OCI-LY1 (cell line): ENCODE measurements at regions not wholly inside any gene's neighbourhood (a gene's known extent, or its start where the extent isn't known, plus 50 kb on each side); places are given as distances from the start of the nearest gene placed in this dataset.

Experiments
- H2AFZ ChIP-seq: fragments of 200-600 bp; sonication (generic), shearing (Covaris generic); 2 replicates; pipeline ENCODE4 v1.6.0; 2014; ENCODE audit warnings: antibody characterized with exemption, mild to moderate bottlenecking, low read length
- H3F3A ChIP-seq: fragments of 200-600 bp; sonication (generic), shearing (Covaris generic); 2 replicates; pipeline ENCODE4 v1.6.0; 2014; ENCODE audit warnings: mild to moderate bottlenecking, antibody characterized with exemption, low read length, moderate library complexity; ENCODE audit not compliant: insufficient read depth
- H3K27ac ChIP-seq: fragments of 200-600 bp; sonication (generic); 2 replicates; pipeline ENCODE4 v1.5.1; 2014; ENCODE audit warnings: low read length, mixed run types, mild to moderate bottlenecking, low read depth; ENCODE audit not compliant: poor library complexity, severe bottlenecking
- H3K27me3 ChIP-seq: fragments of 200-600 bp; sonication (generic); 2 replicates; pipeline ENCODE4 v1.6.0; 2014; ENCODE audit warnings: antibody characterized with exemption, mild to moderate bottlenecking, low read length, moderate library complexity; ENCODE audit not compliant: insufficient read depth
- H3K36me3 ChIP-seq: fragments of 200-600 bp; sonication (generic); 2 replicates; pipeline ENCODE4 v1.6.1; 2014; ENCODE audit warnings: mild to moderate bottlenecking, antibody characterized with exemption, low read length, moderate library complexity, mixed read lengths; ENCODE audit not compliant: insufficient read depth
- H3K4me1 ChIP-seq: fragments of 200-600 bp; sonication (generic); 2 replicates; pipeline ENCODE4 v1.5.1; 2014; ENCODE audit warnings: mild to moderate bottlenecking, low read length, moderate library complexity; ENCODE audit not compliant: insufficient read depth, severe bottlenecking
- H3K4me2 ChIP-seq: fragments of 200-600 bp; sonication (generic), shearing (Covaris generic); 2 replicates; pipeline ENCODE4 v1.6.1; 2014; ENCODE audit warnings: low read length
- H3K4me3 ChIP-seq: fragments of 200-600 bp; sonication (generic); 2 replicates; pipeline ENCODE4 v1.5.1; 2014; ENCODE audit warnings: low read length, low read depth, mild to moderate bottlenecking, mixed read lengths; ENCODE audit not compliant: poor library complexity, severe bottlenecking
- H3K79me2 ChIP-seq: fragments of 200-600 bp; shearing (Covaris generic); 2 replicates; pipeline ENCODE4 v1.6.1; 2016; ENCODE audit warnings: mixed run types, low read length, mixed read lengths; ENCODE audit not compliant: insufficient read depth
- H3K9ac ChIP-seq: fragments of 200-600 bp; sonication (generic), shearing (Covaris generic); 2 replicates; pipeline ENCODE4 v1.6.1; 2014; ENCODE audit warnings: mild to moderate bottlenecking, low read length, mixed read lengths
- H3K9me2 ChIP-seq: fragments of 200-600 bp; sonication (generic), shearing (Covaris generic); 2 replicates; pipeline ENCODE4 v1.6.1; 2014; ENCODE audit warnings: low read depth, mild to moderate bottlenecking, low read length, mixed read lengths
- H3K9me3 ChIP-seq: fragments of 200-600 bp; shearing (Covaris generic); 2 replicates; pipeline ENCODE4 v1.6.1; 2014; ENCODE audit warnings: low read length, mixed read lengths
- H4K20me1 ChIP-seq: fragments of 200-600 bp; sonication (generic), shearing (Covaris generic); 2 replicates; pipeline ENCODE4 v1.6.0; 2016; ENCODE audit warnings: mild to moderate bottlenecking, low read length; ENCODE audit not compliant: insufficient read depth
- EZH2 ChIP-seq: fragments of 200-600 bp; sonication (generic), shearing (Covaris generic); IDR thresholded peaks from 2 replicates; pipeline ENCODE4 v1.8.0; 2017; ENCODE audit warnings: borderline replicate concordance, mixed run types, mild to moderate bottlenecking, antibody characterized with exemption, low read length, moderate library complexity, mixed read lengths
- TF ChIP-seq, protein P1 (sequence below): fragments of 200-600 bp; sonication (generic), shearing (Covaris generic); IDR thresholded peaks from 2 replicates; pipeline ENCODE4 v1.5.1; 2017; ENCODE audit warnings: mild to moderate bottlenecking, antibody characterized with exemption, low read length, moderate library complexity, mixed read lengths

DNA sequence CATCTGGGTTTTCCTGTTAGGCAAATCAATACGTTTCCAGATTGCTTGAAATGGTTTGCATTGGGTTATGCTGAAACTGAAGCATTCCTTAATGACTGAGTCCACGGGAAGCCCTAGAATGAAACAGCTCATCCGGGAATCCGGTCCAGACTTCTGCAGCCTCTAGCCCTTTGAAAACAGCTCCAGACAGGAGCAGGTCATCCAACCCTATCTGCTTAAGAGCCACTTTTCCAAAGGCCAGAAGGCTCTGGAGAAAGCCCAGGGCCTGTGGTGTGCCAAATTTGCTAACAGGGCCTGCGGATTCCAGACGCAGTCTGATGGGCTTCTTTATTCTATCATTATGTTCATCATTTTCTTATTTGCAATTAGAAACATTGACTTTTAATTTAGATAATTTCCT lies 265.4 kb downstream of the SKIDA1 start:
- H3K4me2 ChIP-seq, result no peak overlapping the region
- no peaks in the 10 kb centered on the region for H4K20me1 ChIP-seq
- H3K27ac ChIP-seq, result no peak overlapping the region
- H3K9me3 ChIP-seq, result no peaks in the 10 kb centered on the region
- H3K27me3 ChIP-seq, result no peaks in the 10 kb centered on the region
- no peaks in the 10 kb centered on the region for H3K9me2 ChIP-seq
- no peaks in the 10 kb centered on the region for H3F3A ChIP-seq
- H3K4me1 ChIP-seq, result no peaks in the 10 kb centered on the region
- H3K4me3 ChIP-seq, result no peak overlapping the region
- no peaks in the 10 kb centered on the region for H3K79me2 ChIP-seq
- TF ChIP-seq EZH2, result no peak
- TF ChIP-seq, protein P1, sequence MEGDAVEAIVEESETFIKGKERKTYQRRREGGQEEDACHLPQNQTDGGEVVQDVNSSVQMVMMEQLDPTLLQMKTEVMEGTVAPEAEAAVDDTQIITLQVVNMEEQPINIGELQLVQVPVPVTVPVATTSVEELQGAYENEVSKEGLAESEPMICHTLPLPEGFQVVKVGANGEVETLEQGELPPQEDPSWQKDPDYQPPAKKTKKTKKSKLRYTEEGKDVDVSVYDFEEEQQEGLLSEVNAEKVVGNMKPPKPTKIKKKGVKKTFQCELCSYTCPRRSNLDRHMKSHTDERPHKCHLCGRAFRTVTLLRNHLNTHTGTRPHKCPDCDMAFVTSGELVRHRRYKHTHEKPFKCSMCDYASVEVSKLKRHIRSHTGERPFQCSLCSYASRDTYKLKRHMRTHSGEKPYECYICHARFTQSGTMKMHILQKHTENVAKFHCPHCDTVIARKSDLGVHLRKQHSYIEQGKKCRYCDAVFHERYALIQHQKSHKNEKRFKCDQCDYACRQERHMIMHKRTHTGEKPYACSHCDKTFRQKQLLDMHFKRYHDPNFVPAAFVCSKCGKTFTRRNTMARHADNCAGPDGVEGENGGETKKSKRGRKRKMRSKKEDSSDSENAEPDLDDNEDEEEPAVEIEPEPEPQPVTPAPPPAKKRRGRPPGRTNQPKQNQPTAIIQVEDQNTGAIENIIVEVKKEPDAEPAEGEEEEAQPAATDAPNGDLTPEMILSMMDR, result no peak
- no peak overlapping the region for H2AFZ ChIP-seq
- no peak overlapping the region for H3K9ac ChIP-seq
- H3K36me3 ChIP-seq, result no peaks in the 10 kb centered on the region

DNA sequence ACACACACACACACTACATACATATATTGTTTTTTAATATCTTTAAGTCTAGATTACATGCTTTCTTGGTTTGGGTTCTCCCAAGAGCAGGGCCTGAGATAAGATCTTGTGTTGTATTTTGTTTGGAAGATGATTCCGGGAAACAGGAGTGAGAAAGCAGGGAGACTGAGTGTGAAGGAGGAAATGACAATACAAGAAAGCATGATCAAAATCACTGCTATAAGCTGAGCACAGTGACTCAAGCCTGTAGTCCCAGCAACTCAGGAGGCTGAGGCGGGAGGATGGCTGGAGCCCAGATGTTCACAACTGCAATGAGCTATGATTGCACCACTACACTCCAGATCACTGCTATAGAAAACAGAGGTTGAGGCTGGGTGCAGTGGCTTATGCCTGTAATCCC lies 267.6 kb downstream of the SKIDA1 start:
- H3K27ac ChIP-seq, result no peak overlapping the region
- no peak for TF ChIP-seq EZH2
- TF ChIP-seq, protein P1, result no peak
- no peaks in the 10 kb centered on the region for H3K9me2 ChIP-seq
- no peak overlapping the region for H3K4me2 ChIP-seq
- no peaks in the 10 kb centered on the region for H4K20me1 ChIP-seq
- no peaks in the 10 kb centered on the region for H3K79me2 ChIP-seq
- no peak overlapping the region for H3K4me3 ChIP-seq
- no peaks in the 10 kb centered on the region for H3K9me3 ChIP-seq
- no peaks in the 10 kb centered on the region for H3K36me3 ChIP-seq
- H3K27me3 ChIP-seq, result no peaks in the 10 kb centered on the region
- no peaks in the 10 kb centered on the region for H3F3A ChIP-seq
- no peak overlapping the region for H2AFZ ChIP-seq
- no peak overlapping the region for H3K9ac ChIP-seq
- H3K4me1 ChIP-seq, result no peaks in the 10 kb centered on the region

DNA sequence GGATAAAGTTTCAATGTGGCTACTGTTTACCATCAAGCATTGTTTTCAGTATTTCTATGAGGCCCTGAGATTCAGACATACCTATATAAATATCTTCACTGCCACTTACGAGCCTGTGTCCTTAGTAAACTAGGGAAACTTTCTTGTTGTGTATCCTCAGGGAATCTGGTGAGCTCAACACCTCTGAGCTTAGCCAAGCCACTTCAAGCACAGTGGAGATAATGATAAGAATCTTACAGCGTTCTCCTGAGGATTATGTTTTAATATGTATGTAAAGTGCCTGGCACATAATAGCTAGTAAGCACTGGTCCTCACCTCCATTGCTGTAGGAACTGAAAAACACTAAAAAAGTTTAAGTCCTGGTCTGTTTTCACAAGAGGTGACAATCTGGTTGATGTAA lies 268.3 kb downstream of the SKIDA1 start:
- no peak overlapping the region for H3K4me2 ChIP-seq
- no peaks in the 10 kb centered on the region for H3K4me1 ChIP-seq
- H3K9me3 ChIP-seq, result no peaks in the 10 kb centered on the region
- no peak overlapping the region for H3K27ac ChIP-seq
- H3K27me3 ChIP-seq, result no peaks in the 10 kb centered on the region
- H3K36me3 ChIP-seq, result no peaks in the 10 kb centered on the region
- no peaks in the 10 kb centered on the region for H3K9me2 ChIP-seq
- TF ChIP-seq, protein P1, result no peak
- no peak for TF ChIP-seq EZH2
- H2AFZ ChIP-seq, result no peak overlapping the region
- H3K9ac ChIP-seq, result no peak overlapping the region
- H3K4me3 ChIP-seq, result no peak overlapping the region
- no peaks in the 10 kb centered on the region for H4K20me1 ChIP-seq
- H3K79me2 ChIP-seq, result no peaks in the 10 kb centered on the region
- no peaks in the 10 kb centered on the region for H3F3A ChIP-seq
